NT2/D1 (cell line): ENCODE measurements at regions not wholly inside any gene's neighbourhood (a gene's known extent, or its start where the extent isn't known, plus 50 kb on each side); places are given as distances from the start of the nearest gene placed in this dataset.

Source experiments
- DNase-seq: peaks from one replicate; pipeline ENCODE4 v3.0.0-alpha.2; 2011; ENCODE audit warnings: low read depth, low spot score
- H3K27me3 ChIP-seq: 2 replicates; pipeline ENCODE4 v1.6.0; 2011; ENCODE audit warnings: mild to moderate bottlenecking; ENCODE audit not compliant: insufficient read length, insufficient read depth
- H3K36me3 ChIP-seq: 2 replicates; pipeline ENCODE4 v1.6.1; 2011; ENCODE audit warnings: mild to moderate bottlenecking, low read length, mixed read lengths; ENCODE audit not compliant: insufficient read depth, insufficient read length
- H3K4me1 ChIP-seq: 2 replicates; pipeline ENCODE4 v1.5.1; 2011; ENCODE audit not compliant: insufficient read depth, insufficient read length
- H3K4me3 ChIP-seq: 2 replicates; pipeline ENCODE4 v1.5.1; 2011; ENCODE audit warnings: low read depth; ENCODE audit not compliant: insufficient read length
- H3K9ac ChIP-seq: 2 replicates; pipeline ENCODE4 v1.6.0; 2011; ENCODE audit warnings: low read depth; ENCODE audit not compliant: insufficient read length
- H3K9me3 ChIP-seq: 2 replicates; pipeline ENCODE4 v1.5.1; 2011; ENCODE audit warnings: mild to moderate bottlenecking, low read length; ENCODE audit not compliant: insufficient read depth
- SUZ12 ChIP-seq: IDR thresholded peaks from 2 replicates; pipeline ENCODE4 v1.6.1; 2011; ENCODE audit not compliant: insufficient read length, insufficient read depth; ENCODE audit errors: extremely low read depth
- YY1 ChIP-seq: IDR thresholded peaks from 2 replicates; pipeline ENCODE4 v1.6.1; 2011; ENCODE audit not compliant: insufficient read length, insufficient read depth
- ZNF274 ChIP-seq: IDR thresholded peaks from 2 replicates; pipeline ENCODE4 v1.6.1; 2011; ENCODE audit warnings: mild to moderate bottlenecking, low read depth, low read length

GRCh38 chr1:22231068-22231593 lies 88.2 kb upstream of the WNT4 start:
- Histone ChIP-seq H3K9ac (no peak overlapping the region), H3K27me3 (no peaks in the 10 kb centered on the region), H3K36me3 (no peaks in the 10 kb centered on the region), H3K9me3 (no peaks in the 10 kb centered on the region), H3K4me1 (peaks cover 18% of the 10 kb centered on the region), H3K4me3 (no peak overlapping the region)
- DNase-seq, result no peak
- TF ChIP-seq SUZ12, result no peak
- TF ChIP-seq ZNF274, result no peak
- TF ChIP-seq YY1, result no peak

GRCh38 chr1:22231995-22232690 lies 89.2 kb upstream of the WNT4 start:
- Histone ChIP-seq H3K36me3 (no peaks in the 10 kb centered on the region), H3K4me1 (peaks cover 18% of the 10 kb centered on the region), H3K9ac (no peak overlapping the region), H3K4me3 (no peak overlapping the region), H3K27me3 (no peaks in the 10 kb centered on the region), H3K9me3 (no peaks in the 10 kb centered on the region)
- no peak for TF ChIP-seq SUZ12
- no peak for TF ChIP-seq ZNF274
- no peak for TF ChIP-seq YY1
- no peak for DNase-seq

- Histone ChIP-seq H3K36me3 (no peaks in the 10 kb centered on the region), H3K4me1 (peaks cover 18% of the 10 kb centered on the region), H3K27me3 (no peaks in the 10 kb centered on the region), H3K9ac (no peak overlapping the region), H3K4me3 (no peak overlapping the region), H3K9me3 (no peaks in the 10 kb centered on the region)
- no peak for DNase-seq
- TF ChIP-seq SUZ12, result no peak
Measured at GRCh38 chr1:22233222-22233621, 90.3 kb upstream of the WNT4 start.

- TF ChIP-seq YY1 (no peak), ZNF274 (no peak), SUZ12 (no peak)
- Histone ChIP-seq H3K9ac (peak overlapping the region; percentile 17), H3K4me3 (no peak overlapping the region), H3K9me3 (no peaks in the 10 kb centered on the region), H3K4me1 (peaks cover 16% of the 10 kb centered on the region), H3K27me3 (no peaks in the 10 kb centered on the region), H3K36me3 (no peaks in the 10 kb centered on the region)
- no peak for DNase-seq
Measured at GRCh38 chr1:22234476-22235030, 91.7 kb upstream of the WNT4 start.

- no peaks in the 10 kb centered on the region for H3K27me3 ChIP-seq
- H3K9ac ChIP-seq, result no peak overlapping the region
- peaks cover 16% of the 10 kb centered on the region for H3K4me1 ChIP-seq
- TF ChIP-seq SUZ12, result no peak
- TF ChIP-seq YY1, result no peak
- TF ChIP-seq ZNF274, result no peak
- no peaks in the 10 kb centered on the region for H3K36me3 ChIP-seq
- no peak for DNase-seq
- H3K9me3 ChIP-seq, result no peaks in the 10 kb centered on the region
- H3K4me3 ChIP-seq, result no peak overlapping the region
Measured at GRCh38 chr1:22236166-22236565, 93.3 kb upstream of the WNT4 start.

GRCh38 chr1:22236900-22237299 lies 94.0 kb upstream of the WNT4 start:
- no peak for DNase-seq
- Histone ChIP-seq H3K9me3 (no peaks in the 10 kb centered on the region), H3K27me3 (no peaks in the 10 kb centered on the region), H3K9ac (no peak overlapping the region), H3K4me1 (peaks cover 20% of the 10 kb centered on the region), H3K36me3 (no peaks in the 10 kb centered on the region), H3K4me3 (no peak overlapping the region)
- TF ChIP-seq SUZ12 (no peak), ZNF274 (no peak), YY1 (no peak)

GRCh38 chr1:22237433-22238093 lies 94.7 kb upstream of the WNT4 start:
- H3K4me3 ChIP-seq, result no peak overlapping the region
- H3K9me3 ChIP-seq, result no peaks in the 10 kb centered on the region
- no peaks in the 10 kb centered on the region for H3K27me3 ChIP-seq
- TF ChIP-seq YY1 (no peak), ZNF274 (no peak), SUZ12 (no peak)
- peaks cover 20% of the 10 kb centered on the region for H3K4me1 ChIP-seq
- no peak for DNase-seq
- no peak overlapping the region for H3K9ac ChIP-seq
- H3K36me3 ChIP-seq, result no peaks in the 10 kb centered on the region
